A673 (cell line): ENCODE measurements at regions not wholly inside any gene's neighbourhood (a gene's known extent, or its start where the extent isn't known, plus 50 kb on each side); places are given as distances from the start of the nearest gene placed in this dataset.

ENCODE experiments used
- BruUV-seq: library from RNA; stranded (reverse); fragments of 400-500 nt; replicated peaks from 2 replicates; lab custom pipeline; 2021; lab: Mats Ljungman, UMichigan
- CTCF ChIA-PET: fragments of 300-600 bp; sonication (Branson Sonifier 250); formaldehyde crosslinking; loops from one replicate; lab custom pipeline; 2022; ENCODE audit warnings: antibody characterized with exemption; lab: Charles Lee
- POLR2A ChIA-PET: fragments of 300-600 bp; sonication (Branson Sonifier 250); formaldehyde crosslinking; loops from one replicate; lab custom pipeline; 2022; ENCODE audit warnings: antibody characterized with exemption; ENCODE audit not compliant: low non-redundant PET; lab: Charles Lee
- DNase-seq: peaks from one replicate; pipeline ENCODE4 v3.0.0-alpha.2; 2015; ENCODE audit warnings: low spot score
- H3K27ac ChIP-seq: fragments of 200-600 bp; sonication (generic); 2 replicates; pipeline ENCODE4 v1.5.1; 2016; ENCODE audit warnings: mixed run types, low read depth, mild to moderate bottlenecking, mixed read lengths, antibody characterized with exemption, low read length; ENCODE audit not compliant: poor library complexity, severe bottlenecking
- H3K27me3 ChIP-seq: fragments of 200-600 bp; sonication (generic); replicated peaks from 2 replicates; pipeline ENCODE4 v1.6.1; 2017; ENCODE audit warnings: mixed run types, low read depth, mild to moderate bottlenecking, mixed read lengths, antibody characterized with exemption, low read length; ENCODE audit not compliant: insufficient read depth, poor library complexity
- H3K36me3 ChIP-seq: fragments of 200-600 bp; sonication (generic); 2 replicates; pipeline ENCODE4 v1.6.1; 2016; ENCODE audit warnings: mixed run types, mild to moderate bottlenecking, mixed read lengths, antibody characterized with exemption, low read length; ENCODE audit not compliant: insufficient read depth, poor library complexity, severe bottlenecking
- H3K4me1 ChIP-seq: fragments of 200-600 bp; sonication (generic); 2 replicates; pipeline ENCODE4 v1.6.1; 2017; ENCODE audit warnings: mixed run types, mild to moderate bottlenecking, mixed read lengths, antibody characterized with exemption, low read length; ENCODE audit not compliant: insufficient read depth, poor library complexity, severe bottlenecking
- H3K4me3 ChIP-seq: fragments of 200-600 bp; sonication (generic); 2 replicates; pipeline ENCODE4 v1.5.1; 2016; ENCODE audit warnings: low read depth, mixed run types, mild to moderate bottlenecking, mixed read lengths, low read length; ENCODE audit not compliant: poor library complexity, severe bottlenecking
- H3K9me3 ChIP-seq: fragments of 200-600 bp; sonication (generic); 2 replicates; pipeline ENCODE4 v1.6.1; 2016; ENCODE audit warnings: mixed run types, low read depth, mild to moderate bottlenecking, mixed read lengths, antibody characterized with exemption, low read length; ENCODE audit not compliant: poor library complexity, severe bottlenecking
- EZH2 ChIP-seq: fragments of 200-600 bp; sonication (generic); IDR thresholded peaks from 2 replicates; pipeline ENCODE4 v1.6.1; 2017; ENCODE audit warnings: borderline replicate concordance, low read depth, mild to moderate bottlenecking, mixed read lengths, antibody characterized with exemption, low read length; ENCODE audit not compliant: poor library complexity, severe bottlenecking
- intact Hi-C: fragments of 100-400 bp; cut with micrococcal nuclease; formaldehyde crosslinking; loops from one replicate; pipeline ENCODE4 v1.10.0; 2022; ENCODE audit not compliant: unreplicated experiment
- TF ChIP-seq, protein P1 (sequence below): fragments of 300-800, 200-600 bp; sonication (generic); conservative IDR thresholded peaks from 2 replicates; pipeline ENCODE4 v1.5.1; 2017; ENCODE audit warnings: low read depth, mild to moderate bottlenecking, antibody characterized with exemption, low read length, moderate library complexity, mixed read lengths

DNA sequence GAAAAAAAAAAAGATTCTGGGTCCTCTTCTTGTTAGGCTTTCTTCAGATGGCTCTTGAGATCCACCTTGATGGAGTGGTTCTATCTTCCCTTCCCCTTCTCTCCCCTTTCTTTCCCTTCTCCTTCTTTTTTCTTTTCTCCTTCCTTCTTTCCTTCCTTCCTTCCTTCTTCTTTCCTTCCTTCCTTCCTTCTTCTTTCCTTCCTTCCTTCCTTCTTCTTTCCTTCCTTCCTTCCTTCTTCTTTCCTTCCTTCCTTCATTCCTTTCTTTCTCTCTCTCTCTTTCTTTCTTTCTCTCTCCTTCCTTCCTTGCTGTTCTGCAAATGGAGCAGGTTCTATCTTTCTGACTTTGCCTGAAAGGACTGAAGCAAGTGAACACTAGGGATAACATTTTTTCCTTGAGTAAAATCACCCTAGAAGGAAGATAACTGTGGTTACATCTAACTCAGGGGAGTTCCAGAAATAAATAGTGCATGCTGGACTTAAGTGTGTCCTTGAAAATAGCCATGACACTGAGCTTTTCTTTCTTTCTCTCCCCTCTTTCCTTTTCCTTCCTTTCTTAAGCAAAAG, 68.8 kb upstream of the SEC14L1 start:
- POLR2A ChIA-PET: no interaction called here
- BruUV-seq: no TSS peak
- intact Hi-C loops: no loop called here

DNA sequence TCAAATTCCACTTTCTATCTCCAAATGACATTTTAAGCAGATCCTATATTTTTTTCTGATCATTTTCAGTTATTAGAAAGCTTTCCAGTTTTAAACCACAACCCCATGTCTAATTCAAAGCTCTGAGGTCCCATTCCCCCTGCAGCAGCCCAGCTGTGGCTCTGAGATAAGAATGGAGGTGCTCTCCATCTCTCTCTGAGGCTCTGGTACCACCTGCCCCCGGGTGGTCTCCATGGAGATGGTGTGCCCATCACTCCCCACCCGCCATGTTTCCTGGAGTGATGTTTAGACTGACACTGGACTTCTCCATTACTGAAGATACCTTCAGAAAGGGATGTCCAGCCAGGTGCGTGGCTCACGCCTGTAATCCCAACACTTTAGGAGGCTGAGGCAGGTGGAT, 68.1 kb upstream of the SEC14L1 start:
- ChIA-PET POLR2A (no interaction called here), CTCF (no interaction called here)
- TF ChIP-seq, protein P1, sequence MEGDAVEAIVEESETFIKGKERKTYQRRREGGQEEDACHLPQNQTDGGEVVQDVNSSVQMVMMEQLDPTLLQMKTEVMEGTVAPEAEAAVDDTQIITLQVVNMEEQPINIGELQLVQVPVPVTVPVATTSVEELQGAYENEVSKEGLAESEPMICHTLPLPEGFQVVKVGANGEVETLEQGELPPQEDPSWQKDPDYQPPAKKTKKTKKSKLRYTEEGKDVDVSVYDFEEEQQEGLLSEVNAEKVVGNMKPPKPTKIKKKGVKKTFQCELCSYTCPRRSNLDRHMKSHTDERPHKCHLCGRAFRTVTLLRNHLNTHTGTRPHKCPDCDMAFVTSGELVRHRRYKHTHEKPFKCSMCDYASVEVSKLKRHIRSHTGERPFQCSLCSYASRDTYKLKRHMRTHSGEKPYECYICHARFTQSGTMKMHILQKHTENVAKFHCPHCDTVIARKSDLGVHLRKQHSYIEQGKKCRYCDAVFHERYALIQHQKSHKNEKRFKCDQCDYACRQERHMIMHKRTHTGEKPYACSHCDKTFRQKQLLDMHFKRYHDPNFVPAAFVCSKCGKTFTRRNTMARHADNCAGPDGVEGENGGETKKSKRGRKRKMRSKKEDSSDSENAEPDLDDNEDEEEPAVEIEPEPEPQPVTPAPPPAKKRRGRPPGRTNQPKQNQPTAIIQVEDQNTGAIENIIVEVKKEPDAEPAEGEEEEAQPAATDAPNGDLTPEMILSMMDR: no peak
- no peak for TF ChIP-seq EZH2
- BruUV-seq: no TSS peak
- Histone ChIP-seq H3K9me3 (no peaks in the 10 kb centered on the region), H3K27me3 (no peaks in the 10 kb centered on the region), H3K27ac (no peak overlapping the region), H3K36me3 (no peaks in the 10 kb centered on the region), H3K4me3 (no peak overlapping the region), H3K4me1 (peaks cover 12% of the 10 kb centered on the region)
- DNase-seq: no peak
- intact Hi-C loops: no loop called here

More for the DNA sequence above, 68.8 kb upstream of the SEC14L1 start:
- CTCF ChIA-PET: interaction anchor here (0.7 kb wide), 1 partner anchor 652 kb away, joined by 4 read pairs; no protein-coding TSS in a partner anchor
- Histone ChIP-seq H3K36me3 (no peaks in the 10 kb centered on the region), H3K4me3 (no peak overlapping the region), H3K27me3 (no peaks in the 10 kb centered on the region), H3K4me1 (peaks cover 11% of the 10 kb centered on the region), H3K9me3 (no peaks in the 10 kb centered on the region), H3K27ac (no peak overlapping the region)
- TF ChIP-seq EZH2: no peak
- TF ChIP-seq, protein P1: no peak
- no peak for DNase-seq

DNA sequence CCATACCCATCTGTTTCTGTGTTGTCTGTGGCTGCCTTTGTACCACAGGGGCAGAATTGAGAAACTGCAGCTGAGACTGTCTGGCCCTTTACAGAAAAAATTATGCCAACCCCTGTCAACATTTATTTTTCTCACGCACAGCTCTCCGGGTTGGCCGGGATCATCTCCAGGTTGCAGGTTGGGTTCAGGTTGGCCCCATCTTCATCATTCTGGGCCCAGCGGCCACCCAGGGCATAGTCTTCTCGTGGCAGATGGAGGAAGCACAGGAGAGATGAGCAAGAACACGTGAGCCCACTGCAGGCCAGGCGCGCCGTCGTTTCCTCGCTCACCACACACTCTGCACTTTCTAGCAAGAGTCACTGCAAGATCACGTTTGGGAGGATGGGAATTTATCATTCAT, 66.1 kb upstream of the SEC14L1 start:
- POLR2A ChIA-PET: no interaction called here

More for the DNA sequence above, 66.1 kb upstream of the SEC14L1 start:
- Histone ChIP-seq H3K27me3 (no peaks in the 10 kb centered on the region), H3K27ac (no peak overlapping the region), H3K9me3 (no peaks in the 10 kb centered on the region), H3K4me3 (no peak overlapping the region), H3K4me1 (peaks cover 12% of the 10 kb centered on the region), H3K36me3 (no peaks in the 10 kb centered on the region)
- TF ChIP-seq EZH2: no peak
- TF ChIP-seq, protein P1: no peak
- CTCF ChIA-PET: no interaction called here
- intact Hi-C loops: no loop called here
- BruUV-seq: no TSS peak
- no peak for DNase-seq
